OCI-LY3 (cell line): ENCODE measurements at regions not wholly inside any gene's neighbourhood (a gene's known extent, or its start where the extent isn't known, plus 50 kb on each side); places are given as distances from the start of the nearest gene placed in this dataset.

ENCODE experiments used
- H2AFZ ChIP-seq: fragments of 200-600, 300-600 bp; shearing (Covaris generic); 2 replicates; pipeline ENCODE4 v1.6.0; 2014; ENCODE audit warnings: antibody characterized with exemption, low read depth, low read length
- H3K27ac ChIP-seq: fragments of 200-600, 300-600 bp; sonication (generic); 2 replicates; pipeline ENCODE4 v1.5.1; 2014; ENCODE audit warnings: mild to moderate bottlenecking, low read length, moderate library complexity, mixed read lengths
- H3K27me3 ChIP-seq: fragments of 200-600, 300-600 bp; sonication (generic); 2 replicates; pipeline ENCODE4 v1.6.1; 2014; ENCODE audit warnings: low read depth, low read length, mixed read lengths
- H3K36me3 ChIP-seq: fragments of 200-600, 300-600 bp; sonication (generic); replicated peaks from 2 replicates; pipeline ENCODE3; 2014; ENCODE audit warnings: low read depth, low read length, mixed read lengths
- H3K4me1 ChIP-seq: fragments of 300-600, 200-600 bp; sonication (generic); 2 replicates; pipeline ENCODE4 v1.6.1; 2014; ENCODE audit warnings: low read length, mixed read lengths
- H3K4me2 ChIP-seq: fragments of 200-600, 300-600 bp; sonication (generic); 2 replicates; pipeline ENCODE4 v1.6.1; 2014; ENCODE audit warnings: low read length, mixed read lengths
- H3K4me3 ChIP-seq: fragments of 300-600, 200-600 bp; sonication (generic); 2 replicates; pipeline ENCODE4 v1.5.1; 2014; ENCODE audit warnings: antibody characterized with exemption, mild to moderate bottlenecking, low read length, moderate library complexity
- H3K79me2 ChIP-seq: fragments of 300-600, 200-600 bp; shearing (Covaris generic); 2 replicates; pipeline ENCODE4 v1.6.1; 2014; ENCODE audit warnings: mild to moderate bottlenecking, low read length, mixed read lengths
- H3K9ac ChIP-seq: fragments of 300-600, 200-600 bp; shearing (Covaris generic); 2 replicates; pipeline ENCODE4 v1.6.0; 2014; ENCODE audit warnings: mild to moderate bottlenecking, low read length, moderate library complexity
- H3K9me3 ChIP-seq: fragments of 200-600, 300-600 bp; shearing (Covaris generic); 2 replicates; pipeline ENCODE4 v1.6.1; 2014; ENCODE audit warnings: low read length, mixed read lengths; ENCODE audit not compliant: insufficient read depth
- H4K20me1 ChIP-seq: fragments of 200-600, 300-600 bp; sonication (generic); 2 replicates; pipeline ENCODE4 v1.6.1; 2016; ENCODE audit warnings: low read length, mixed read lengths; ENCODE audit not compliant: insufficient read depth
- CTCF ChIP-seq: fragments of 200-600, 300-600 bp; sonication (generic); IDR thresholded peaks from 2 replicates; pipeline ENCODE4 v1.5.1; 2014; ENCODE audit warnings: antibody characterized with exemption, low read length, low read depth
- EZH2phosphoT487 ChIP-seq: fragments of 200-600 bp; shearing (Covaris generic); IDR thresholded peaks from 2 replicates; pipeline ENCODE4 v1.6.1; 2018; ENCODE audit warnings: antibody characterized with exemption, mixed run types, low read depth

- Histone ChIP-seq H3K27ac (no peak overlapping the region), H3K79me2 (no peaks in the 10 kb centered on the region), H3K4me1 (no peaks in the 10 kb centered on the region), H3K9me3 (no peaks in the 10 kb centered on the region), H2AFZ (no peak overlapping the region), H3K27me3 (peaks cover 45% of the 10 kb centered on the region), H3K9ac (no peak overlapping the region), H4K20me1 (no peaks in the 10 kb centered on the region), H3K4me2 (no peak overlapping the region), H3K36me3 (no peaks in the 10 kb centered on the region), H3K4me3 (no peak overlapping the region)
- no peak for TF ChIP-seq EZH2phosphoT487
- no peak for TF ChIP-seq CTCF
These were observed 92.0 kb upstream of the SRSF6 start for GRCh38 chr20:43365691-43366090.

- Histone ChIP-seq H3K9me3 (no peaks in the 10 kb centered on the region), H3K27me3 (peaks cover 56% of the 10 kb centered on the region), H4K20me1 (no peaks in the 10 kb centered on the region), H3K79me2 (no peaks in the 10 kb centered on the region), H3K4me2 (no peak overlapping the region), H3K36me3 (no peaks in the 10 kb centered on the region), H3K9ac (no peak overlapping the region), H3K27ac (no peak overlapping the region), H3K4me1 (no peaks in the 10 kb centered on the region), H2AFZ (no peak overlapping the region), H3K4me3 (no peak overlapping the region)
- TF ChIP-seq CTCF (no peak), EZH2phosphoT487 (no peak)
These were observed 93.7 kb upstream of the SRSF6 start for GRCh38 chr20:43364001-43364400.

GRCh38 chr20:43363506-43363905 lies 94.2 kb upstream of the SRSF6 start:
- no peak overlapping the region for H3K9ac ChIP-seq
- H3K36me3 ChIP-seq = no peaks in the 10 kb centered on the region
- no peaks in the 10 kb centered on the region for H3K9me3 ChIP-seq
- H3K4me1 ChIP-seq = no peaks in the 10 kb centered on the region
- peaks cover 61% of the 10 kb centered on the region for H3K27me3 ChIP-seq
- H3K27ac ChIP-seq = no peak overlapping the region
- no peaks in the 10 kb centered on the region for H3K79me2 ChIP-seq
- TF ChIP-seq CTCF (no peak), EZH2phosphoT487 (no peak)
- H3K4me3 ChIP-seq = no peak overlapping the region
- H3K4me2 ChIP-seq = no peak overlapping the region
- H2AFZ ChIP-seq = no peak overlapping the region
- H4K20me1 ChIP-seq = no peaks in the 10 kb centered on the region

- Histone ChIP-seq H3K79me2 (no peaks in the 10 kb centered on the region), H2AFZ (no peak overlapping the region), H3K27me3 (peaks cover 57% of the 10 kb centered on the region), H3K4me3 (no peak overlapping the region), H3K4me1 (no peaks in the 10 kb centered on the region), H3K4me2 (no peak overlapping the region), H3K9me3 (no peaks in the 10 kb centered on the region), H3K36me3 (no peaks in the 10 kb centered on the region), H3K27ac (no peak overlapping the region), H3K9ac (no peak overlapping the region), H4K20me1 (no peaks in the 10 kb centered on the region)
- no peak for TF ChIP-seq CTCF
- TF ChIP-seq EZH2phosphoT487 = no peak
These were observed 96.2 kb upstream of the SRSF6 start for GRCh38 chr20:43361526-43361925.
